Transverse colon (tissue), 4 donors: ENCODE measurements at regions not wholly inside any gene's neighbourhood (a gene's known extent, or its start where the extent isn't known, plus 50 kb on each side); places are given as distances from the start of the nearest gene placed in this dataset.

Source experiments
- DNase-seq: peaks from one replicate; pipeline ENCODE4 v3.0.0-alpha.2; 2019
- H3K27ac ChIP-seq, 4 donors: fragments of 200-600 bp; sonication (generic); 2 replicates each; pipeline ENCODE4 v1.5.1; 2016 to 2018; ENCODE audit warnings: inconsistent platforms in 4 of 4
- H3K27me3 ChIP-seq: fragments of 200-600 bp; sonication (generic); 2 replicates; pipeline ENCODE4 v1.5.1; 2017; ENCODE audit warnings: inconsistent platforms
- H3K36me3 ChIP-seq, 4 donors: fragments of 200-600 bp; sonication (generic); 2 replicates each; pipeline ENCODE4 v1.5.1; 2017 to 2019; ENCODE audit warnings: inconsistent platforms in 4 of 4
- H3K4me1 ChIP-seq, 4 donors: fragments of 200-600 bp; sonication (generic); 2 replicates each; pipeline ENCODE4 v1.5.1; 2017 to 2020; ENCODE audit warnings: inconsistent platforms in 4 of 4
- H3K4me3 ChIP-seq, 4 donors: fragments of 200-600 bp; sonication (generic); 1 replicate in 1 of 4; 2 replicates in 3 of 4; pipeline versions ENCODE4 v1.5.1 to v1.6.1; 2017 to 2019; ENCODE audit warnings: inconsistent platforms in 4 of 4
- H3K9me3 ChIP-seq, 2 donors: fragments of 200-600 bp; sonication (generic); 2 replicates each; pipeline ENCODE4 v1.5.1; 2017 to 2019; ENCODE audit warnings: inconsistent platforms in 2 of 2
- EP300 ChIP-seq: sonication (generic); formaldehyde crosslinking; IDR thresholded peaks from one replicate; pipeline ENCODE4 v1.6.1; 2017; ENCODE audit warnings: antibody characterized with exemption, low read depth
- POLR2A ChIP-seq: fragments of 450-650 bp; IDR thresholded peaks from one replicate; pipeline ENCODE4 v1.6.1; 2016; ENCODE audit warnings: antibody characterized with exemption, mild to moderate bottlenecking, moderate library complexity
- POLR2AphosphoS5 ChIP-seq, 3 donors: sonication (generic); formaldehyde crosslinking; IDR thresholded peaks; one replicate each; pipeline ENCODE4 v1.6.1; 2016; ENCODE audit warnings: antibody characterized with exemption in 3 of 3
- WGBS, 2 donors: methylation state at CpG; one replicate each; pipeline ENCODE4 v1.1.5; 2018; ENCODE audit warnings: low coverage in 1 of 2; 5-methylcytosine and 5-hydroxymethylcytosine counted together
- in situ Hi-C, 4 donors: fragments of 200-750 bp; cut with MboI; loops; one replicate each; pipeline versions ENCODE4 v1.15.0 to v1.15.1; 2017; ENCODE audit warnings: low sequenced_read_pairs in 3 of 4, low pct_ligation_motif_present in 1 of 4, low pct_unique_long_range_greater_than_20kb in 1 of 4
- intact Hi-C: fragments of 100-400 bp; cut with DNase I; formaldehyde crosslinking; loops from one replicate; pipeline ENCODE4 v1.15.1; 2023; ENCODE audit warnings: low total_unique reads
- TF ChIP-seq, protein P1 (sequence below), 5 experiments: fragments of 200-600 bp in 3 of 5; fragments of 450-650 bp in 2 of 5; sonication (generic) in 3 of 5; IDR thresholded peaks; 1 replicate in 2 of 5; 2 replicates in 3 of 5; pipeline ENCODE4 v1.5.1; 2016 to 2017; ENCODE audit warnings: antibody characterized with exemption in 5 of 5, inconsistent platforms in 3 of 5, mild to moderate bottlenecking in 2 of 5, moderate library complexity in 1 of 5

DNA sequence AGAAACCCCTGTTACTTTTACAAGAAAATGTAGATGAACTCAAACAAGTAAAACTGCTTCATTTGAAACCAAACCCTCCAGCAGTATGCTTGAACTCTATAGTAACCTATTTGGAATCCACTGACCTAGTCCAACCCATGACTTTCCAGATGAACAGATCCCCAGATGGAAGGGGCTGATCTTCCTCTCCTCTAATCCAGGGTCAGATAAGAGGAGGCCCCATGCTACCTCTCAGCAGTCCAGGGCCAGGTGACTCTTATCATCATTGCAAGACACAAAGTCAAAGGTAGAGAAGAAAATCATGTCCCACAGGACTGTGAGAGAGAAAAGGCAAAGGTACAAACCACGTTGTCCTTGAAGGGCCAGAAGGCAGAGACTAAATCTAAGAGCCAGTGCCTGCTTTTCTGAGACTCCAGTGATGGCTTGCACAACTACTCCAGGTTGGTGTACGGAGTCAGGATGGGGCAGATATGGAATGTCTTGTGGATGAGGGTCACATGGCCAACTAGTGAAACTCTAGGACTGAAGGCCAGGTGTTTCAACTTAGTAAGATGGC lies 81.4 kb upstream of the MYLIP start:
- 47 to 77% methylated on average over 2 of the region's 2 CpGs for WGBS, 2 donors

DNA sequence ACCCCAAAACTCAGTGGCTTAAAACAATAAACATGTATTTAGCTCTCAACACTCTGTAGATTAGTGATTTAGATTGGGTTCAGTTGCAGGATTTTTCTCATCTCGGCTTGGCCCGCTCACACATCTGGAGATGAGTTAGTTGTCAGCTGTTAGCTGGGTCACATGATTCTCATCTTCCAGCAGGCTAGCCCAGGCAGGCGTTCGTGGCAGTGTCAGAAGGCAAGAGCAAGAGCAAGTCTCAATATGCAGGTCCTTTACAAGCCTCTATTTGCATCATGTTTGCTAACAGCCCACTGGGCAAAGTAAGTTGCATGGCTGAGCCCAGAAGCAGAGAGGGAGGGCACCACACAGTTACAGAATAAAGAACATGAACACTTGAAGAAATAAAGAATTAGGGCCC lies 83.6 kb upstream of the MYLIP start:
- Histone ChIP-seq H3K4me1 (no peaks in the 10 kb centered on the region), H3K9me3 (no peaks in the 10 kb centered on the region), H3K27ac (no peak overlapping the region), H3K4me3 (no peak overlapping the region), H3K27me3 (no peaks in the 10 kb centered on the region), H3K36me3 (no peaks in the 10 kb centered on the region)
- in situ Hi-C loops = no loop called here
- DNase-seq = no peak
- TF ChIP-seq POLR2AphosphoS5 (IDR thresholded peaks at IDR 0.05) (no peak), EP300 (no peak), POLR2A (no peak)
- TF ChIP-seq, protein P1, sequence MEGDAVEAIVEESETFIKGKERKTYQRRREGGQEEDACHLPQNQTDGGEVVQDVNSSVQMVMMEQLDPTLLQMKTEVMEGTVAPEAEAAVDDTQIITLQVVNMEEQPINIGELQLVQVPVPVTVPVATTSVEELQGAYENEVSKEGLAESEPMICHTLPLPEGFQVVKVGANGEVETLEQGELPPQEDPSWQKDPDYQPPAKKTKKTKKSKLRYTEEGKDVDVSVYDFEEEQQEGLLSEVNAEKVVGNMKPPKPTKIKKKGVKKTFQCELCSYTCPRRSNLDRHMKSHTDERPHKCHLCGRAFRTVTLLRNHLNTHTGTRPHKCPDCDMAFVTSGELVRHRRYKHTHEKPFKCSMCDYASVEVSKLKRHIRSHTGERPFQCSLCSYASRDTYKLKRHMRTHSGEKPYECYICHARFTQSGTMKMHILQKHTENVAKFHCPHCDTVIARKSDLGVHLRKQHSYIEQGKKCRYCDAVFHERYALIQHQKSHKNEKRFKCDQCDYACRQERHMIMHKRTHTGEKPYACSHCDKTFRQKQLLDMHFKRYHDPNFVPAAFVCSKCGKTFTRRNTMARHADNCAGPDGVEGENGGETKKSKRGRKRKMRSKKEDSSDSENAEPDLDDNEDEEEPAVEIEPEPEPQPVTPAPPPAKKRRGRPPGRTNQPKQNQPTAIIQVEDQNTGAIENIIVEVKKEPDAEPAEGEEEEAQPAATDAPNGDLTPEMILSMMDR (IDR thresholded peaks at IDR 0.05) = no peak
- intact Hi-C loops = loop anchor here (10.0 kb wide), 1 partner anchor 1570 kb away; no protein-coding TSS in a partner anchor
- 50% methylated on average over 4 of the region's 4 CpGs; no CpG with 5 or more reads in 1 of the 2 donors for WGBS, 2 donors

More for the DNA sequence above, 81.4 kb upstream of the MYLIP start:
- Histone ChIP-seq H3K36me3 (no peaks in the 10 kb centered on the region), H3K4me3 (no peak overlapping the region), H3K9me3 (no peaks in the 10 kb centered on the region), H3K4me1 (no peaks in the 10 kb centered on the region), H3K27ac (no peak overlapping the region), H3K27me3 (no peaks in the 10 kb centered on the region)
- intact Hi-C loops (loop anchor here (10.0 kb wide), 1 partner anchor 1573 kb away; no protein-coding TSS in a partner anchor), in situ Hi-C loops (no loop called here)
- DNase-seq = no peak
- no peak for TF ChIP-seq POLR2A
- TF ChIP-seq POLR2AphosphoS5 (IDR thresholded peaks at IDR 0.05) = no peak
- TF ChIP-seq, protein P1 (IDR thresholded peaks at IDR 0.05) = no peak
- TF ChIP-seq EP300 = no peak

DNA sequence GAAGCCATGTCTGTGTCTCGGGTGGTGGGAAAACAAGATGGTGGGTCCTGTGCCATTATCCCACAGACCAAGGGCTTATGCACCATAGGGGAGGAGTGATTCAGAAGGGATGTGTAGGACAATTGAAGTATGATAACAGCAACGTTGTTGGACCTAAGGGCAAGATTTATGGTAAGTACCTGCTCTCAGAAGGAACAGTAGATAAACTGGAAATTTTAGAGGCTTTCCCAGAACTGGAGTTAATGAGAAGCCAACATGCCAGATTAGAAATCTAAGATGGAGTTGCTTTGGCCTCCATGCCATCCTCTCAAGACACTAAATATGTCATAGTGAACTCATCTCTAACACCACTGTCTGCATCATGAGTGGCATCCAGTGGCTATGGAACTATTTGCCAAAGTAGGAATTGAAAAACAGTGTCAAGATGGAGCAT lies 84.7 kb upstream of the MYLIP start:
- intact Hi-C loops = loop anchor here (10.0 kb wide), 1 partner anchor 1569 kb away; no protein-coding TSS in a partner anchor
- WGBS, 2 donors = 50 to 71% methylated on average over 2 of the region's 2 CpGs
- Histone ChIP-seq H3K27ac (no peak overlapping the region), H3K27me3 (no peaks in the 10 kb centered on the region), H3K4me1 (no peaks in the 10 kb centered on the region), H3K9me3 (no peaks in the 10 kb centered on the region), H3K4me3 (no peak overlapping the region), H3K36me3 (no peaks in the 10 kb centered on the region)
- in situ Hi-C loops = no loop called here
- no peak for DNase-seq
- no peak for TF ChIP-seq EP300
- no peak for TF ChIP-seq POLR2A

DNA sequence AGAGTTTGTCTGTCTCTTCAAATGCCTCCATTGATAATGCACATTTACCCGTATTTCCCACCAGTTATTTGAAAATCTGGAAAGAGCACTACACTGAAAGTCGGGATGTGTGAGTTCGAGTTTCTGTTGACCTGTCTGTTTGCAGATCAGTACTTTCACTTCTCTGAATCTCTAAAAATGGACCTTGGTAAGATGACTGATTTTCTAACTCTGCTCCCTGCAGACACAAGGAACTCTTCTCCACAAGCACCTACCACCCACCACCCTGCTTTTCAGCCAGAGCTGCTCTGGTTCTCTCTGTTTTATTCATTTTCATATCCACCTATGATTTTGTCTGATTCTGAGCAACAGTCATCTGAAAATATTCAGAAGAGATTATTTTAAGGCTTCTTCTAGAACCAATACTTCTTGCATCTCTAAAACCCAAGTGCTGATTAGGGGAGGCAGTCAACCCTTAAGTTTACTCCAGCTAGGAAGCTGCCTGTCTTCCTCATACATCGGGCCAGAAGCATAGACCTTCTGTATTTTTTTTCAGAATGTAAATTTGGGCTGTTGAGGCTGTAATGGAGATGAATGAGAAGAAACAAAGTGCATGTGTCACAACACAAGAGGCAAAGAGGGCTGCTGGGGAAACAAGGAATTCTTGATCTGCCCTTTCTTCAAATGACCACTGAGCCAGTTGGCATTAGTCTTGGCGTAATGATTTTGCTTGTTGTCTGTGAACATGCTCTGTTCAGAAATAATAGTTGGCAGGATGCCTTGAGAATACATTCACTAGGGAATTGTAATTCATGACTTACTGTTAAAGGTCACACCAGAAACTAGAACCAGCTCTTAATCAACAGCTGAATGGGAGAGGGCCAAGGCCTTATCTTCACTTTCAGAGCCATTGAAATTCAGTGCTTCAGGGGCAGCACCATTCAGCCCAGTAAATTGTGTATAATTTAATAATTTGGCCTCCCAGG lies 85.4 kb upstream of the MYLIP start:
- WGBS, 2 donors = 79 to 82% methylated on average over 4 to 5 of the region's 5 CpGs
- no peaks in the 10 kb centered on the region for H3K27me3 ChIP-seq
- intact Hi-C loops = loop anchor here (10.0 kb wide), 1 partner anchor 1569 kb away; no protein-coding TSS in a partner anchor
- no peak overlapping the region for H3K27ac ChIP-seq
- no peaks in the 10 kb centered on the region for H3K9me3 ChIP-seq
- H3K36me3 ChIP-seq = no peaks in the 10 kb centered on the region
- H3K4me3 ChIP-seq = no peak overlapping the region
- H3K4me1 ChIP-seq = no peaks in the 10 kb centered on the region
- TF ChIP-seq POLR2A (no peak), EP300 (no peak), POLR2AphosphoS5 (IDR thresholded peaks at IDR 0.05) (no peak)
- TF ChIP-seq, protein P1 (IDR thresholded peaks at IDR 0.05) = no peak
- DNase-seq = no peak
- in situ Hi-C loops = no loop called here
